Retinal pigment epithelial cell (primary cell): ENCODE measurements at regions not wholly inside any gene's neighbourhood (a gene's known extent, or its start where the extent isn't known, plus 50 kb on each side); places are given as distances from the start of the nearest gene placed in this dataset.

Experiments used
- DNase-seq: peaks from one replicate; pipeline ENCODE4 v3.0.0-alpha.2; 2010; ENCODE audit warnings: low read depth
- H3K4me3 ChIP-seq: 2 replicates; pipeline ENCODE4 v1.5.1; 2011; ENCODE audit warnings: mild to moderate bottlenecking, low read length, control low read depth, moderate library complexity
- CTCF ChIP-seq: conservative IDR thresholded peaks from 2 replicates; pipeline ENCODE4 v1.5.1; 2011; ENCODE audit warnings: low read depth, low read length, control low read depth, inconsistent platforms

DNA sequence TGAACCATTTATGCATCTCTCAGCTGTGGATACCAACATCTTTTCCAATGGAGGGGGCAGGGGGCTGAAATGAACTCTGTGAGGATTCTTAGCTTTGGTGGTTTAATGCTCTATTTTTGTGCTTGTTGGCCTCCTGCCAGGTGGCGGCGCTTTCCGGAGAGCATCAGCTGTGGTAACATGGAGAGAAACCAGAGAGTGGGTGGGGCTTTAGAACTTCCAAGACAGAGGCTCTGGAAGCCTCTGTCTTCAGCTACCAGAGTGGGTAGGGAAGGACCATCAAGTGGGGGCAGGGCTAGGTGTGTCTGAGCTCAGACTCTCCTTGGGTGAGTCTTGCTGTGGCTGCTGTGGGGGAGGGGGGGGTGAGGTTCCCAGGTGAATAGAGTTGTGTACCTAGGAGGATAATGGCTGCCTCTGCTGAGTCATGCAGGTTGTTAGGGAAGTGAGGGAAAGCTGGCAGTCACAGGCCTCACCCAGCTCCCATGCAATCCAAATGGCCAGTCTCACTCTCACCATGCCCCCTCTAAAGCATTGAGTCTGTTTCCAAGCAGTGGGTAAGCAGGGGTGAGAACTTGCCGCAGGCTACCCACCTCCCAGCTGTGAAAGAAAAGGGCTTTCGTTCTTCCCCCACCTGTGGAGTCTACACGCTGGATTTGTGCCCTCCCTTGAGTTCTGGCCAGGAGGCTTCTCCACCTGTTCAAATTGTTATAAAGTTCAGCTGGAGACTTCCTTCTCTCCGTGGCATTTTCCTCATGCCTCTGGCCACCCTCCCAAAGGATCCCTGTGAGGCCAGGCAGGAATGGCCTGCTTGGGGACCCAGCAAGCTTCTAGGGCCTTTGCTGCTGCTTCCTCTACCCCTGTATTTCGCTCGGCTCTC, 527.0 kb downstream of the NEBL start:
- no peak for TF ChIP-seq CTCF
- DNase-seq, result no peak
- no peak overlapping the region for H3K4me3 ChIP-seq

GRCh38 chr10:20363684-20364083, 533.4 kb downstream of the NEBL start:
- no peak for TF ChIP-seq CTCF
- DNase-seq, result peak; percentile 65
- no peak overlapping the region for H3K4me3 ChIP-seq

DNA sequence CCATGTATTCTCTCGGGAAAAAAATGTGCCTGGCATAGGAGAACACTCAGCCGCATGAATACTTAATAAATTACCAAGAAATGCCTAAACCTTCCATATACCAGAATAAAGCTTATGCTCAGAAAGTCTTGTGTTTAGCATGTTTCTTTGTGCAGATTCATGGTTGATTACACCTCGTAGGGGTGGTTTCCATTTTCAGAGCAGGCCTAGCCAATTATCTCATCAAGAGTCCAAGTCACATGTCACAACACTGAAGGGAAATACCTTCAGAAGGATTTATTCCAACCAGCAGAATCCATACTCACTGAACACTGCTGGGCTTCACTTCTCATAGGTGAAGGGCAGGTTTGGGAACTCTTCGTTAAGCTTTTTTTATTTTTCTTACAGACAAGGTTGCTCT, 539.7 kb downstream of the PLXDC2 start:
- H3K4me3 ChIP-seq, result no peak overlapping the region
- no peak for TF ChIP-seq CTCF
- DNase-seq, result peak; percentile 55

- TF ChIP-seq CTCF, result no peak
- no peak overlapping the region for H3K4me3 ChIP-seq
Measured at GRCh38 chr10:20355011-20355410, 538.8 kb downstream of the PLXDC2 start.

DNA sequence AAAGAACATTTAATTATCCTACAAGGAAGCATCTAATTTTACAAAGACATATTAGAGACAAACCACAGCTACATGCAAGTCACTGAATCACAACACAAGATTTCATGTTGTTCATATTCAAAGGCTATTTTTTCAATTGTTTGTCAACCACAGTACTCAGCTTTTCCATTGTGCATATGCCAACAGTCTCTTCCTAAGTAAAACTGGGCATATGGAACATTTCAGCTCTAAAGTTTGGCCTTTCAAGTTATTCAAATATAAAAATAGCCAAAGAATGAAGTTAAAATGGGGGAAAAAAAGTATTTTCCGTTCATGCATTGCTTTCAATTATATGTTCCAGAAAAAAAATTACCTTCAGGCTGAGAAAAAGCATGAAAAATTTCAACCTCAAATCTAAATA, 537.9 kb downstream of the PLXDC2 start:
- TF ChIP-seq CTCF, result no peak
- no peak for DNase-seq

More at GRCh38 chr10:20355011-20355410, 538.8 kb downstream of the PLXDC2 start:
- DNase-seq, result no peak

GRCh38 chr10:20350509-20350908, 534.3 kb downstream of the PLXDC2 start:
- TF ChIP-seq CTCF, result no peak
- H3K4me3 ChIP-seq, result no peak overlapping the region
- DNase-seq, result no peak

More for the DNA sequence above, 537.9 kb downstream of the PLXDC2 start:
- no peak overlapping the region for H3K4me3 ChIP-seq

- DNase-seq, result no peak
- TF ChIP-seq CTCF, result no peak
- no peak overlapping the region for H3K4me3 ChIP-seq
Measured at GRCh38 chr10:20343036-20343435, 526.8 kb downstream of the PLXDC2 start.
